Neural cell (in vitro differentiated cells): ENCODE measurements at regions not wholly inside any gene's neighbourhood (a gene's known extent, or its start where the extent isn't known, plus 50 kb on each side); places are given as distances from the start of the nearest gene placed in this dataset.

Source experiments
- H2AFZ ChIP-seq: fragments of 200-600, 300-800 bp; sonication (generic), shearing (Covaris generic); 2 replicates; pipeline ENCODE4 v1.6.0; 2014; ENCODE audit warnings: low read depth, mild to moderate bottlenecking, antibody characterized with exemption, low read length, moderate library complexity
- H3F3A ChIP-seq: fragments of 200-600 bp; shearing (Covaris generic); 2 replicates; pipeline ENCODE4 v1.6.1; 2016; ENCODE audit warnings: mild to moderate bottlenecking, moderate library complexity, mixed read lengths, antibody characterized with exemption, low read length; ENCODE audit not compliant: insufficient read depth, poor library complexity, severe bottlenecking
- H3K27ac ChIP-seq: fragments of 200-600, 300-800 bp; sonication (generic), shearing (Covaris generic); 2 replicates; pipeline ENCODE4 v1.5.1; 2014; ENCODE audit warnings: mild to moderate bottlenecking, low read length, moderate library complexity
- H3K27me3 ChIP-seq: fragments of 300-800, 200-600 bp; sonication (generic), shearing (Covaris generic); 2 replicates; pipeline ENCODE4 v1.6.0; 2014; ENCODE audit warnings: mild to moderate bottlenecking, low read depth, low read length, moderate library complexity; ENCODE audit not compliant: insufficient read depth
- H3K36me3 ChIP-seq: fragments of 300-800, 200-600 bp; sonication (generic), shearing (Covaris generic); 2 replicates; pipeline ENCODE4 v1.5.1; 2014; ENCODE audit warnings: mild to moderate bottlenecking, antibody characterized with exemption, low read length, moderate library complexity; ENCODE audit not compliant: insufficient read depth
- H3K4me2 ChIP-seq: fragments of 300-800, 200-600 bp; sonication (generic), shearing (Covaris generic); 2 replicates; pipeline ENCODE4 v1.6.0; 2014; ENCODE audit warnings: mild to moderate bottlenecking, low read length
- H3K4me3 ChIP-seq: fragments of 300-800, 200-600 bp; sonication (generic), shearing (Covaris generic); 2 replicates; pipeline ENCODE4 v1.5.1; 2014; ENCODE audit warnings: mild to moderate bottlenecking, low read length, moderate library complexity
- H3K79me2 ChIP-seq: fragments of 200-600 bp; shearing (Covaris generic); replicated peaks from 2 replicates; pipeline ENCODE4 v1.6.0; 2014; ENCODE audit warnings: mild to moderate bottlenecking, low read length, moderate library complexity; ENCODE audit not compliant: insufficient read depth
- H3K9ac ChIP-seq: fragments of 300-800, 200-600 bp; sonication (generic), shearing (Covaris generic); 2 replicates; pipeline ENCODE4 v1.6.1; 2016; ENCODE audit warnings: mild to moderate bottlenecking, low read length, mixed read lengths
- H3K9me2 ChIP-seq: fragments of 200-600 bp; shearing (Covaris generic); 2 replicates; pipeline ENCODE4 v1.6.1; 2016; ENCODE audit warnings: mild to moderate bottlenecking, low read length, mixed read lengths; ENCODE audit not compliant: insufficient read depth
- H3K9me3 ChIP-seq: fragments of 200-600, 300-800 bp; sonication (generic), shearing (Covaris generic); 2 replicates; pipeline ENCODE4 v1.6.1; 2016; ENCODE audit warnings: mild to moderate bottlenecking, mixed run types, low read length, moderate library complexity, mixed read lengths
- H4K20me1 ChIP-seq: fragments of 200-600 bp; shearing (Covaris generic); 2 replicates; pipeline ENCODE4 v1.6.1; 2016; ENCODE audit warnings: mild to moderate bottlenecking, mixed run types; ENCODE audit not compliant: insufficient read depth
- CTCF ChIP-seq: fragments of 450-650 bp; IDR thresholded peaks from 2 replicates; pipeline ENCODE4 v1.5.1; 2014; ENCODE audit warnings: antibody characterized with exemption, mild to moderate bottlenecking, moderate library complexity; ENCODE audit not compliant: poor library complexity, severe bottlenecking
- EP300 ChIP-seq: fragments of 450-650 bp; conservative IDR thresholded peaks from 2 replicates; pipeline ENCODE4 v1.6.1; 2014; ENCODE audit warnings: antibody characterized with exemption, mild to moderate bottlenecking, moderate library complexity; ENCODE audit not compliant: poor library complexity, severe bottlenecking
- EZH2 ChIP-seq: fragments of 200-600, 300-800 bp; shearing (Covaris generic), sonication (generic); IDR thresholded peaks from 2 replicates; pipeline ENCODE4 v1.6.1; 2014; ENCODE audit warnings: antibody characterized with exemption, low read length, borderline replicate concordance, mild to moderate bottlenecking; ENCODE audit not compliant: insufficient read depth, poor library complexity, severe bottlenecking
- MXI1 ChIP-seq: fragments of 450-650 bp; conservative IDR thresholded peaks from 2 replicates; pipeline ENCODE4 v1.6.1; 2014; ENCODE audit warnings: antibody characterized with exemption, mild to moderate bottlenecking; ENCODE audit not compliant: poor library complexity, severe bottlenecking
- POLR2AphosphoS5 ChIP-seq: IDR thresholded peaks from 2 replicates; pipeline ENCODE4 v1.6.1; 2012
- RAD21 ChIP-seq: fragments of 450-650 bp; conservative IDR thresholded peaks from 2 replicates; pipeline ENCODE4 v1.6.1; 2014; ENCODE audit warnings: antibody characterized with exemption, mild to moderate bottlenecking, moderate library complexity
- REST ChIP-seq: IDR thresholded peaks from 2 replicates; pipeline ENCODE4 v1.6.1; 2012; ENCODE audit warnings: borderline replicate concordance
- SMC3 ChIP-seq: fragments of 450-650 bp; conservative IDR thresholded peaks from 2 replicates; pipeline ENCODE4 v1.6.1; 2014; ENCODE audit warnings: antibody characterized with exemption, mild to moderate bottlenecking, moderate library complexity; ENCODE audit not compliant: poor library complexity
- TAF1 ChIP-seq: IDR thresholded peaks from 2 replicates; pipeline ENCODE4 v1.6.1; 2012; ENCODE audit warnings: low read depth

GRCh38 chr21:17433730-17434129, 79.1 kb upstream of the CXADR start:
- H4K20me1 ChIP-seq: no peaks in the 10 kb centered on the region
- H3K36me3 ChIP-seq: no peaks in the 10 kb centered on the region
- H3F3A ChIP-seq: no peaks in the 10 kb centered on the region
- no peak overlapping the region for H3K4me3 ChIP-seq
- no peaks in the 10 kb centered on the region for H3K79me2 ChIP-seq
- H2AFZ ChIP-seq: no peak overlapping the region
- H3K9me3 ChIP-seq: no peaks in the 10 kb centered on the region
- no peaks in the 10 kb centered on the region for H3K27me3 ChIP-seq
- no peak overlapping the region for H3K27ac ChIP-seq
- TF ChIP-seq RAD21: no peak
- TF ChIP-seq REST: no peak
- TF ChIP-seq TAF1: no peak
- no peak for TF ChIP-seq MXI1
- TF ChIP-seq EZH2: no peak
- no peak for TF ChIP-seq POLR2AphosphoS5
- no peak for TF ChIP-seq CTCF
- TF ChIP-seq SMC3: no peak
- TF ChIP-seq EP300: no peak
- H3K9me2 ChIP-seq: no peaks in the 10 kb centered on the region
- no peak overlapping the region for H3K9ac ChIP-seq
- H3K4me2 ChIP-seq: no peak overlapping the region

GRCh38 chr21:17435565-17436543, 77.0 kb upstream of the CXADR start:
- Histone ChIP-seq H3K9ac (no peak overlapping the region), H4K20me1 (no peaks in the 10 kb centered on the region), H3K9me2 (no peaks in the 10 kb centered on the region), H3K27me3 (no peaks in the 10 kb centered on the region), H2AFZ (no peak overlapping the region), H3K4me3 (no peak overlapping the region), H3K9me3 (no peaks in the 10 kb centered on the region), H3K79me2 (no peaks in the 10 kb centered on the region), H3K36me3 (no peaks in the 10 kb centered on the region), H3K4me2 (no peak overlapping the region), H3K27ac (no peak overlapping the region), H3F3A (no peaks in the 10 kb centered on the region)
- TF ChIP-seq MXI1 (no peak), POLR2AphosphoS5 (no peak), RAD21 (no peak), EZH2 (no peak), REST (no peak), TAF1 (no peak), EP300 (no peak), CTCF (no peak), SMC3 (no peak)
